PFSK-1 (cell line): ENCODE measurements at regions not wholly inside any gene's neighbourhood (a gene's known extent, or its start where the extent isn't known, plus 50 kb on each side); places are given as distances from the start of the nearest gene placed in this dataset.

Experiments
- FOXP2 ChIP-seq: optimal IDR thresholded peaks from 2 replicates; pipeline ENCODE3; 2011; ENCODE audit warnings: borderline replicate concordance, control low read depth, inconsistent platforms; ENCODE audit not compliant: insufficient read depth; ENCODE audit errors: extremely low read length, extremely low read depth
- POLR2AphosphoS5 ChIP-seq: IDR thresholded peaks from 2 replicates; pipeline ENCODE4 v1.6.1; 2012; ENCODE audit warnings: low read depth, mild to moderate bottlenecking, control low read depth, low read length, moderate library complexity
- SIN3A ChIP-seq: IDR thresholded peaks from 2 replicates; pipeline ENCODE4 v1.6.1; 2012; ENCODE audit warnings: mild to moderate bottlenecking, low read length, moderate library complexity, borderline replicate concordance; ENCODE audit not compliant: insufficient read depth
- TAF1 ChIP-seq: IDR thresholded peaks from 2 replicates; pipeline ENCODE4 v1.6.1; 2012; ENCODE audit warnings: low read length, control low read depth, borderline replicate concordance; ENCODE audit not compliant: insufficient read depth
- TF ChIP-seq, protein P1 (sequence below), 2 experiments: IDR thresholded peaks; 2 replicates each; pipeline versions ENCODE4 v1.6.1 to v1.8.0; 2011 to 2012; ENCODE audit warnings: low read depth in 2 of 2, low read length in 2 of 2, control low read depth in 1 of 2, inconsistent platforms in 1 of 2, mild to moderate bottlenecking in 1 of 2, moderate library complexity in 1 of 2; ENCODE audit not compliant: insufficient read depth in 1 of 2

DNA sequence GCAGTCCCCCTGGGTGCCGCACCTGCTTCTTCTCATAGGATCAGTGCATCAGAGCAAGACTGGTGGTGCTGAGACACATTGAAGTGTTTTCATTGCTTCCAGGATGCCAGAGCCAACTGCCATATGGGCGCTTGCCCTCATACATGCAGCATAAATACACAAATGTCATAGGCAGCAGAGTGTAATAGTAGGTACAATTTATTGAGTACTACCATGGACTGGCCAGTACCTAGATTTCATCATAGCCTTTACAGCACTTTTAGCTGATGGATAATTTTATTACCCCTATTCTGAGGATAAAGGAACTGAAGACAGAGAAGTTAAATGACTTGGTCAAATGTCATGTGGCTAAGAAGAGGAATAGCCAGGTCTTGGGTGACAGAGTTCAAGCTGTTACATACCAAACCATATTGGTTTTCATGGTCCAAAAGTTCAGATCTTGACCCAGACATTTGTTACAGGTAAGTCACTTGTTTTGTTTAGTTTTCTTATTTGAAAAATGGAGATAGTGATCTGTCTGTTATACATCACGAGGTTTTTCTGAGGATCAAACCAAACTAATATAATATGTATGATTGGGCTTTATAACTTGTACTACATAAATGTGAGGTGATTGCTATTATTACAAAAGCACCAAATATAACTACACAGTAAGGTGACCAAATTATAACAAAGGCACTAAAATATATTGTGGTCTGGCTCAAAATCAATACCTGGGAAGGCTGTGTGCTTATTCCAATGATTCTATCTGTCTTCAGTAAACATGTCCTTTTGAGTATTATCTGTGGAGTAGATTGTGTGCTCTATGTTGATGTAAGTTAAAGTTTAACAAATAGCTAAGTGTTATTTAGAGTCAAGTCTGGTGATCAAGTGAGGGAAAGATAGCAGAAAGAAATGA lies 151.9 kb upstream of the CYRIA start:
- TF ChIP-seq, protein P1, sequence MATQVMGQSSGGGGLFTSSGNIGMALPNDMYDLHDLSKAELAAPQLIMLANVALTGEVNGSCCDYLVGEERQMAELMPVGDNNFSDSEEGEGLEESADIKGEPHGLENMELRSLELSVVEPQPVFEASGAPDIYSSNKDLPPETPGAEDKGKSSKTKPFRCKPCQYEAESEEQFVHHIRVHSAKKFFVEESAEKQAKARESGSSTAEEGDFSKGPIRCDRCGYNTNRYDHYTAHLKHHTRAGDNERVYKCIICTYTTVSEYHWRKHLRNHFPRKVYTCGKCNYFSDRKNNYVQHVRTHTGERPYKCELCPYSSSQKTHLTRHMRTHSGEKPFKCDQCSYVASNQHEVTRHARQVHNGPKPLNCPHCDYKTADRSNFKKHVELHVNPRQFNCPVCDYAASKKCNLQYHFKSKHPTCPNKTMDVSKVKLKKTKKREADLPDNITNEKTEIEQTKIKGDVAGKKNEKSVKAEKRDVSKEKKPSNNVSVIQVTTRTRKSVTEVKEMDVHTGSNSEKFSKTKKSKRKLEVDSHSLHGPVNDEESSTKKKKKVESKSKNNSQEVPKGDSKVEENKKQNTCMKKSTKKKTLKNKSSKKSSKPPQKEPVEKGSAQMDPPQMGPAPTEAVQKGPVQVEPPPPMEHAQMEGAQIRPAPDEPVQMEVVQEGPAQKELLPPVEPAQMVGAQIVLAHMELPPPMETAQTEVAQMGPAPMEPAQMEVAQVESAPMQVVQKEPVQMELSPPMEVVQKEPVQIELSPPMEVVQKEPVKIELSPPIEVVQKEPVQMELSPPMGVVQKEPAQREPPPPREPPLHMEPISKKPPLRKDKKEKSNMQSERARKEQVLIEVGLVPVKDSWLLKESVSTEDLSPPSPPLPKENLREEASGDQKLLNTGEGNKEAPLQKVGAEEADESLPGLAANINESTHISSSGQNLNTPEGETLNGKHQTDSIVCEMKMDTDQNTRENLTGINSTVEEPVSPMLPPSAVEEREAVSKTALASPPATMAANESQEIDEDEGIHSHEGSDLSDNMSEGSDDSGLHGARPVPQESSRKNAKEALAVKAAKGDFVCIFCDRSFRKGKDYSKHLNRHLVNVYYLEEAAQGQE (IDR thresholded peaks at IDR 0.05; ENCODE audit: insufficient read depth in 1 of 2, low read depth in 2 of 2, low read length in 2 of 2), result no peak
- TF ChIP-seq FOXP2, result no peak
- TF ChIP-seq SIN3A, result no peak
- TF ChIP-seq POLR2AphosphoS5, result no peak
- TF ChIP-seq TAF1, result no peak

DNA sequence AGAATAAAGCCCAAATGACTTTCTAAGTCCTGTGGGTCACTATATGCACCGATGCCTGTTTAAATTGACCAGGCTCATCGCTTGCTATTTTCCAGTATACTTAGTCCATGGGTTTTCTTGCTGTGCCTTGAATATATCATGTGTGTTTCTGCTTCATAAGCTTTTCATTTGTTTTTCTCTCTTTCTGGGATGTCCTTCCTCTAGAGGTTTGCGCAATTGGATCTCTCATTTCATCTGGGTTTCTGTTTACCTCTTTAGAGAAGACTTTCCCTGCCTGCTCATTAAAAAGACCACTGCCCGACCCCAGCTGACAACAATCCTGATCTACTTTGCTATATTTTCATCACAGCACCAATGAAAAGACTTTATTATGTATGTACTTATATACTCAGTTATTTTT lies 150.9 kb upstream of the CYRIA start:
- TF ChIP-seq, protein P1 (IDR thresholded peaks at IDR 0.05; ENCODE audit: insufficient read depth in 1 of 2, low read depth in 2 of 2, low read length in 2 of 2), result no peak
- TF ChIP-seq FOXP2 (no peak), SIN3A (no peak), TAF1 (no peak), POLR2AphosphoS5 (no peak)

DNA sequence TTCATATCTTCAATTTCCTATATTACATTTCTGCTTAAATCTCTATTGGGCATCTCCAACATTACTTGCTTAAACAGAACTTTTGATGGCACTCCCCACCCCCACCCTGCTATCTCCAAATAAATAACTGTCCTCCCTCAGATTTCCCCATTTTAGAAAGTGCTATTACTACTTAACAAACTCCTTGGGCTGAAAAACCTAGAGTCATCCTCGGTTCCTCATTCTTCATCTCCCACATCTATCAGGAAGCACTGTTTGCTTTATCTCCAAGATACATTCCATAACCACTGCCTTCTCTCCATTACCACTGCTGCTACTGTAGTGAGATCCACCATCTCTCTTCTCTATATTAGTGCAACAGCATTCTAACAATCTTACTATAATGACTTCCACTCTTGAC lies 150.4 kb upstream of the CYRIA start:
- TF ChIP-seq SIN3A, result no peak
- TF ChIP-seq TAF1, result no peak
- no peak for TF ChIP-seq FOXP2
- TF ChIP-seq, protein P1 (IDR thresholded peaks at IDR 0.05; ENCODE audit: insufficient read depth in 1 of 2, low read depth in 2 of 2, low read length in 2 of 2), result no peak
- no peak for TF ChIP-seq POLR2AphosphoS5

DNA sequence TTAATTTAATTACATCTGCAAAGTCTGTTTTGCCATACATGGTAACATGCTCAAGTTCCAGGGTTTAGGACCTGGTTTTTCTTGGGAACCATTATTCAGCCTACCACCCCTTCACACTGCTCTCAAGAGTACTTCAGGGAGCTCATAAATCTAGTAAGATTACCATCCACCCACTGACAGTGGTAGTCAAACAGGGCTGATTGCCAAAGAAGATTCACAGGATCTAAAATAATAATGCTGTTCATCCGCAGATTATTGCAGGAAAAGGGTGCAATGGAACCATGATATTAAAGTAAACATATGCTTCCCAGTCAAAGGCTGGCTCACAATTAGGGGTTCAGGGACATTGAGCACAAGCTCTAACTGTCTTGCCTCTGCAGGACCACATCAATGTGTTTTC lies 148.0 kb upstream of the CYRIA start:
- TF ChIP-seq, protein P1 (IDR thresholded peaks at IDR 0.05; ENCODE audit: insufficient read depth in 1 of 2, low read depth in 2 of 2, low read length in 2 of 2), result no peak
- TF ChIP-seq TAF1 (no peak), SIN3A (no peak), FOXP2 (no peak), POLR2AphosphoS5 (no peak)
